ENCODE measurements at regions not wholly inside any gene's neighbourhood (a gene's known extent, or its start where the extent isn't known, plus 50 kb on each side); places are given as distances from the start of the nearest gene placed in this dataset.

DNA sequence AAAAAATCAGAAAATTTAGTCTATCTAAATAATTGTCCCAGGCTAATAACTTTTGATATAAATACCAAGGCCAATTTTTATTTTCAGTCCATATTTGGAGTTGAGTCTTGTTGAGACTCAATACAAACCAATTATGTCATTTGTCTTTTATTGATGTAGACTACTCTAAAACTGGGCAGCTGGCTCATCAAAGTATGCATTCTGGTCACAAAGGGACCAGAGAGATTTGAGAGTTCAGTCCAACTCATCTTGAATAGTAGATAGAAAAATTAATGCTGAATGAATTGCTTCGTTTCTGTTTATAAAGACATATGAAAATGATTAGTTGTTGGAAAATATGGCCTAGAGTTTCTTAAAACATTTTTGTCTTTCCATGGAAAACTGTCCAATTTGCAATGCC lies 412.5 kb upstream of the KLHL4 start:
- TF ChIP-seq POLR2A (IDR thresholded peaks at IDR 0.05): no peak
- TF ChIP-seq, protein P1, sequence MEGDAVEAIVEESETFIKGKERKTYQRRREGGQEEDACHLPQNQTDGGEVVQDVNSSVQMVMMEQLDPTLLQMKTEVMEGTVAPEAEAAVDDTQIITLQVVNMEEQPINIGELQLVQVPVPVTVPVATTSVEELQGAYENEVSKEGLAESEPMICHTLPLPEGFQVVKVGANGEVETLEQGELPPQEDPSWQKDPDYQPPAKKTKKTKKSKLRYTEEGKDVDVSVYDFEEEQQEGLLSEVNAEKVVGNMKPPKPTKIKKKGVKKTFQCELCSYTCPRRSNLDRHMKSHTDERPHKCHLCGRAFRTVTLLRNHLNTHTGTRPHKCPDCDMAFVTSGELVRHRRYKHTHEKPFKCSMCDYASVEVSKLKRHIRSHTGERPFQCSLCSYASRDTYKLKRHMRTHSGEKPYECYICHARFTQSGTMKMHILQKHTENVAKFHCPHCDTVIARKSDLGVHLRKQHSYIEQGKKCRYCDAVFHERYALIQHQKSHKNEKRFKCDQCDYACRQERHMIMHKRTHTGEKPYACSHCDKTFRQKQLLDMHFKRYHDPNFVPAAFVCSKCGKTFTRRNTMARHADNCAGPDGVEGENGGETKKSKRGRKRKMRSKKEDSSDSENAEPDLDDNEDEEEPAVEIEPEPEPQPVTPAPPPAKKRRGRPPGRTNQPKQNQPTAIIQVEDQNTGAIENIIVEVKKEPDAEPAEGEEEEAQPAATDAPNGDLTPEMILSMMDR (IDR thresholded peaks at IDR 0.05): no peak
- no peak for TF ChIP-seq POLR2AphosphoS5 (IDR thresholded peaks at IDR 0.05)

Measured in breast epithelium (tissue), 3 donors.